ENCODE measurements at regions not wholly inside any gene's neighbourhood (a gene's known extent, or its start where the extent isn't known, plus 50 kb on each side); places are given as distances from the start of the nearest gene placed in this dataset.

GRCh38 chr20:48065833-48066232 lies 280.6 kb upstream of the SULF2 start:
- no peak overlapping the region for H3K27ac ChIP-seq
- H3K9me3 ChIP-seq, result no peaks in the 10 kb centered on the region
- DNase-seq, result no peak
- H3K4me3 ChIP-seq, result no peak overlapping the region
- intact Hi-C loops (cut with DNase I), result no loop called here
- peaks cover 0 to 12% (median 3%) of the 10 kb centered on the region in 3 donors for H3K4me1 ChIP-seq
- TF ChIP-seq CTCF (IDR thresholded peaks at IDR 0.05) (no peak), POLR2A (IDR thresholded peaks at IDR 0.05) (no peak)
- H3K27me3 ChIP-seq, result no peaks in the 10 kb centered on the region
- no peaks in the 10 kb centered on the region for H3K36me3 ChIP-seq
- 60 to 66% methylated on average over 1 of the region's 1 CpG for WGBS, 2 donors

DNA sequence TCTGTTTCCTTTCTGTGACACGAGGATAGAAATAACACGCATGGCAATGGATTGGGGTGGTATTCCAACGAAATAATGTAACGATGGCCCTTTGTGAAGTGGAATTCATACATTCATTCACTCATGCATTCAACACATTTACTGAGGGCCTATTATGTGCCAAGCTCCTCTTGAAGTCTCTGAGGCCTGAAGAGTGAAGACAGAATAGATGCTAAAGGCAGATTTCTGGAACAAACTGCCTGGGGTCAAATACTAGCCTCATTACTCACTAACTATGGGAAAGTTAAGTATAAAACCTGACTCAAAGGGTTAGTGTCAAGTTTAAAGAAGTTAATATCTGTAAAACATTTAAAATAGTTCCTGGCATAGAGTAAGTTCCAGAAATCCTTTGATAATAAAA lies 279.6 kb upstream of the SULF2 start:
- no peak overlapping the region for H3K27ac ChIP-seq
- H3K4me1 ChIP-seq, result peaks cover 0 to 12% (median 3%) of the 10 kb centered on the region in 3 donors
- H3K36me3 ChIP-seq, result no peaks in the 10 kb centered on the region
- no peak overlapping the region for H3K4me3 ChIP-seq
- DNase-seq, result no peak
- intact Hi-C loops (cut with DNase I), result no loop called here
- no peaks in the 10 kb centered on the region for H3K9me3 ChIP-seq
- WGBS, 2 donors, result 87 to 94% methylated on average over 4 of the region's 4 CpGs
- H3K27me3 ChIP-seq, result no peaks in the 10 kb centered on the region
- TF ChIP-seq POLR2A (IDR thresholded peaks at IDR 0.05) (no peak), CTCF (IDR thresholded peaks at IDR 0.05) (no peak)

- peaks cover 0 to 12% (median 3%) of the 10 kb centered on the region in 3 donors for H3K4me1 ChIP-seq
- no peak overlapping the region for H3K27ac ChIP-seq
- WGBS, 2 donors, result 94 to 97% methylated on average over 16 of the region's 16 CpGs
- no peaks in the 10 kb centered on the region for H3K27me3 ChIP-seq
- H3K36me3 ChIP-seq, result peaks cover 0 to 9% (median 0%) of the 10 kb centered on the region in 3 donors
- TF ChIP-seq CTCF (IDR thresholded peaks at IDR 0.05) (no peak), POLR2A (IDR thresholded peaks at IDR 0.05) (no peak)
- intact Hi-C loops (cut with DNase I), result no loop called here
- no peak for DNase-seq
- H3K4me3 ChIP-seq, result no peak overlapping the region
- H3K9me3 ChIP-seq, result no peaks in the 10 kb centered on the region
Measured at GRCh38 chr20:48060841-48061720, 275.8 kb upstream of the SULF2 start.

- Histone ChIP-seq H3K27ac (no peak overlapping the region), H3K4me3 (no peak overlapping the region), H3K9me3 (no peaks in the 10 kb centered on the region), H3K27me3 (no peaks in the 10 kb centered on the region), H3K36me3 (peaks cover 0 to 9% (median 0%) of the 10 kb centered on the region in 3 donors), H3K4me1 (peaks cover 0 to under 1% (median 0%) of the 10 kb centered on the region in 3 donors)
- TF ChIP-seq POLR2A (IDR thresholded peaks at IDR 0.05), result no peak
- TF ChIP-seq CTCF (IDR thresholded peaks at IDR 0.05), result no peak
- intact Hi-C loops (cut with DNase I), result loop anchor here (10.0 kb wide), 1 partner anchor 56 kb away; no protein-coding TSS in a partner anchor
- no peak for DNase-seq
- WGBS, 2 donors, result 70 to 85% methylated on average over 3 to 12 of the region's 31 CpGs
Measured at GRCh38 chr20:48058611-48059559, 273.6 kb upstream of the SULF2 start.

Measured in esophagus squamous epithelium (tissue), 5 donors.